ENCODE measurements at regions not wholly inside any gene's neighbourhood (a gene's known extent, or its start where the extent isn't known, plus 50 kb on each side); places are given as distances from the start of the nearest gene placed in this dataset.

- TF ChIP-seq CTCF (conservative IDR thresholded peaks at IDR 0.05): no peak
- no peak for TF ChIP-seq EZH2 (IDR thresholded peaks at IDR 0.05; ENCODE audit: low read depth)
Observed at GRCh38 chr20:39129523-39129922, 167.4 kb downstream of the DHX35 start.
